Endodermal cell (in vitro differentiated cells): ENCODE measurements at regions not wholly inside any gene's neighbourhood (a gene's known extent, or its start where the extent isn't known, plus 50 kb on each side); places are given as distances from the start of the nearest gene placed in this dataset.
A peak's percentile ranks its signal among the peaks of the same experiment; 100 is the strongest.

Experiments used
- DNase-seq: peaks from one replicate; pipeline ENCODE4 v3.0.0-alpha.2; 2017
- H3K27ac ChIP-seq: 2 replicates; pipeline ENCODE4 v1.5.1; 2013; ENCODE audit warnings: mild to moderate bottlenecking, low read depth, low read length, moderate library complexity
- H3K27me3 ChIP-seq: 2 replicates; pipeline ENCODE4 v1.6.1; 2013; ENCODE audit warnings: mild to moderate bottlenecking, low read length, moderate library complexity; ENCODE audit not compliant: insufficient read depth, control insufficient read depth, poor library complexity, severe bottlenecking
- H3K36me3 ChIP-seq: 2 replicates; pipeline ENCODE4 v1.7.0; 2013; ENCODE audit warnings: mild to moderate bottlenecking, low read length, moderate library complexity; ENCODE audit not compliant: control insufficient read depth, insufficient read depth
- H3K4me1 ChIP-seq: one replicate; pipeline ENCODE4 v1.7.0; 2013; ENCODE audit warnings: low read length; ENCODE audit not compliant: control insufficient read depth, insufficient read depth
- H3K4me3 ChIP-seq: 2 replicates; pipeline ENCODE4 v1.5.1; 2013; ENCODE audit warnings: mild to moderate bottlenecking, low read length, moderate library complexity
- H3K9ac ChIP-seq: 2 replicates; pipeline ENCODE4 v1.6.1; 2013; ENCODE audit warnings: mild to moderate bottlenecking, low read length, moderate library complexity; ENCODE audit not compliant: poor library complexity, severe bottlenecking; ENCODE audit errors: extremely low read depth
- H3K9me3 ChIP-seq: 2 replicates; pipeline ENCODE4 v1.6.1; 2013; ENCODE audit warnings: mild to moderate bottlenecking, low read length, moderate library complexity; ENCODE audit not compliant: control insufficient read depth
- H3K27ac Mint-ChIP-seq: 2 replicates; pipeline ENCODE4 v1.8.0; 2020; ENCODE audit warnings: mixed read lengths
- H3K27me3 Mint-ChIP-seq: 2 replicates; pipeline ENCODE4 v1.8.0; 2021; ENCODE audit warnings: mild to moderate bottlenecking, mixed read lengths; ENCODE audit not compliant: insufficient read depth
- H3K36me3 Mint-ChIP-seq: 2 replicates; pipeline ENCODE4 v1.8.0; 2020; ENCODE audit warnings: low read depth, mixed read lengths
- H3K4me1 Mint-ChIP-seq: 2 replicates; pipeline ENCODE4 v1.8.0; 2020; ENCODE audit warnings: mixed read lengths
- H3K4me3 Mint-ChIP-seq: 2 replicates; pipeline ENCODE4 v1.8.0; 2020; ENCODE audit warnings: mild to moderate bottlenecking, moderate library complexity, mixed read lengths
- H3K9me3 Mint-ChIP-seq: 2 replicates; pipeline ENCODE4 v1.8.0; 2020; ENCODE audit warnings: mild to moderate bottlenecking, mixed read lengths
- CTCF ChIP-seq: fragments of 200-600 bp; sonication (generic); conservative IDR thresholded peaks from 2 replicates; pipeline ENCODE4 v1.5.0; 2021; ENCODE audit warnings: antibody characterized with exemption, mild to moderate bottlenecking
- WGBS, 2 experiments: methylation state at CpG; one replicate each; pipeline versions ENCODE4 v1.1.5 to v1.1.7; 2013; ENCODE audit warnings: missing lambda C conversion rate in 2 of 2, mixed read lengths in 1 of 2; ENCODE audit not compliant: insufficient coverage in 1 of 2, insufficient read length in 1 of 2; 5-methylcytosine and 5-hydroxymethylcytosine counted together

- H3K27ac Mint-ChIP-seq: no peak overlapping the region
- DNase-seq: no peak
- H3K36me3 ChIP-seq: no peaks in the 10 kb centered on the region
- H3K4me3 Mint-ChIP-seq: no peak overlapping the region
- H3K4me1 Mint-ChIP-seq: no peaks in the 10 kb centered on the region
- H3K4me3 ChIP-seq: no peak overlapping the region
- H3K9me3 Mint-ChIP-seq: no peaks in the 10 kb centered on the region
- no peak overlapping the region for H3K27ac ChIP-seq
- no peaks in the 10 kb centered on the region for H3K27me3 Mint-ChIP-seq
- no peaks in the 10 kb centered on the region for H3K27me3 ChIP-seq
- no peaks in the 10 kb centered on the region for H3K4me1 ChIP-seq
- H3K9me3 ChIP-seq: no peaks in the 10 kb centered on the region
- no peaks in the 10 kb centered on the region for H3K36me3 Mint-ChIP-seq
- no peak for TF ChIP-seq CTCF
- no peak overlapping the region for H3K9ac ChIP-seq
Observed at GRCh38 chr5:30398423-30398822, 795.1 kb upstream of the CDH6 start.

GRCh38 chr5:30392897-30393296 lies 800.6 kb upstream of the CDH6 start:
- Histone ChIP-seq H3K9ac (no peak overlapping the region), H3K27ac (no peak overlapping the region), H3K9me3 (no peaks in the 10 kb centered on the region), H3K27me3 (no peaks in the 10 kb centered on the region), H3K4me3 (no peak overlapping the region), H3K4me1 (no peaks in the 10 kb centered on the region), H3K36me3 (no peaks in the 10 kb centered on the region)
- Mint-ChIP-seq H3K36me3 (no peaks in the 10 kb centered on the region), H3K4me3 (no peak overlapping the region), H3K27ac (no peak overlapping the region), H3K27me3 (no peaks in the 10 kb centered on the region), H3K9me3 (no peaks in the 10 kb centered on the region), H3K4me1 (peaks cover 1% of the 10 kb centered on the region)
- 94% methylated on average over 5 of the region's 5 CpGs for WGBS, 2 experiments
- DNase-seq: no peak
- TF ChIP-seq CTCF: no peak

GRCh38 chr5:30390095-30390494 lies 803.4 kb upstream of the CDH6 start:
- DNase-seq: peak; percentile 55
- Mint-ChIP-seq H3K4me1 (peaks cover 1% of the 10 kb centered on the region), H3K27ac (no peak overlapping the region), H3K27me3 (no peaks in the 10 kb centered on the region), H3K4me3 (no peak overlapping the region), H3K9me3 (no peaks in the 10 kb centered on the region), H3K36me3 (no peaks in the 10 kb centered on the region)
- H3K27me3 ChIP-seq: no peaks in the 10 kb centered on the region
- no peaks in the 10 kb centered on the region for H3K4me1 ChIP-seq
- H3K9ac ChIP-seq: no peak overlapping the region
- no peak overlapping the region for H3K4me3 ChIP-seq
- WGBS, 2 experiments: 0 to 33% methylated on average over 1 to 2 of the region's 2 CpGs
- no peak for TF ChIP-seq CTCF
- no peaks in the 10 kb centered on the region for H3K9me3 ChIP-seq
- no peaks in the 10 kb centered on the region for H3K36me3 ChIP-seq
- H3K27ac ChIP-seq: no peak overlapping the region
